Kidney tubule cell (primary cell): ENCODE measurements at regions not wholly inside any gene's neighbourhood (a gene's known extent, or its start where the extent isn't known, plus 50 kb on each side); places are given as distances from the start of the nearest gene placed in this dataset.
"Not testable (repeated sequence)": the region's sequence is repeated elsewhere in the genome, so short reads cannot be mapped to it uniquely, and the experiment has no call there.

ENCODE experiments used
- DNase-seq: peaks from one replicate; pipeline ENCODE4 v3.0.0-alpha.2; 2018; ENCODE audit warnings: low spot score

- DNase-seq, result no peak
Observed at GRCh38 chrX:65971151-65971550, 68.7 kb downstream of the VSIG4 start.

GRCh38 chrX:65967159-65967558 is 72.7 kb downstream of the VSIG4 start:
- not testable (repeated sequence) for DNase-seq

- DNase-seq, result no peak
Observed at GRCh38 chrX:65961714-65962113, 78.2 kb downstream of the VSIG4 start.

GRCh38 chrX:65948103-65948502 is 91.8 kb downstream of the VSIG4 start:
- no peak for DNase-seq

- DNase-seq, result no peak
Observed at GRCh38 chrX:65941775-65942174, 98.1 kb downstream of the VSIG4 start.

GRCh38 chrX:65933085-65933589 is 106.7 kb downstream of the VSIG4 start:
- DNase-seq, result no peak

GRCh38 chrX:65932173-65933084 is 107.5 kb downstream of the VSIG4 start:
- peak; percentile 85 for DNase-seq

- DNase-seq, result no peak
Observed at GRCh38 chrX:65928522-65928921, 111.4 kb downstream of the VSIG4 start.

- not testable (repeated sequence) for DNase-seq
Observed at GRCh38 chrX:65927386-65927785, 112.5 kb downstream of the VSIG4 start.

GRCh38 chrX:65926095-65927019 is 113.5 kb downstream of the VSIG4 start:
- DNase-seq, result no peak

GRCh38 chrX:65925592-65925991 is 114.3 kb downstream of the VSIG4 start:
- no peak for DNase-seq

GRCh38 chrX:65925005-65925404 is 114.9 kb downstream of the VSIG4 start:
- DNase-seq, result no peak

- no peak for DNase-seq
Observed at GRCh38 chrX:65921363-65921762, 118.5 kb downstream of the VSIG4 start.

- no peak for DNase-seq
Observed at GRCh38 chrX:65920620-65921019, 119.3 kb downstream of the VSIG4 start.

GRCh38 chrX:65910899-65911298 is 129.0 kb downstream of the VSIG4 start:
- no peak for DNase-seq

GRCh38 chrX:65903750-65904149 is 136.1 kb downstream of the VSIG4 start:
- DNase-seq, result no peak

- no peak for DNase-seq
Observed at GRCh38 chrX:65902011-65902410, 137.9 kb downstream of the VSIG4 start.

GRCh38 chrX:65900850-65901844 is 138.7 kb downstream of the VSIG4 start:
- DNase-seq, result no peak

GRCh38 chrX:65894133-65894532 is 145.7 kb downstream of the VSIG4 start:
- peak; percentile 1 for DNase-seq

GRCh38 chrX:65891817-65892216 is 148.1 kb downstream of the VSIG4 start:
- DNase-seq, result not testable (repeated sequence)

GRCh38 chrX:65888150-65888549 is 151.7 kb downstream of the VSIG4 start:
- DNase-seq, result not testable (repeated sequence)
